H1 (cell line): ENCODE measurements at regions not wholly inside any gene's neighbourhood (a gene's known extent, or its start where the extent isn't known, plus 50 kb on each side); places are given as distances from the start of the nearest gene placed in this dataset.

Source experiments
- CTCF ChIA-PET: fragments of 300-600 bp; sonication (Branson Sonifier 250); formaldehyde crosslinking; loops from one replicate; lab custom pipeline; 2021; ENCODE audit not compliant: partially characterized antibody; lab: Charles Lee
- POLR2A ChIA-PET: fragments of 300-600 bp; sonication (Branson Sonifier 250); formaldehyde crosslinking; loops from one replicate; lab custom pipeline; 2021; ENCODE audit warnings: inconsistent platforms; ENCODE audit not compliant: partially characterized antibody; lab: Charles Lee
- DNase-seq, 2 experiments: peaks; one replicate each; pipeline versions ENCODE4 v3.0.0 to v3.0.0-alpha.2; 2010 to 2022; ENCODE audit warnings: low spot score in 2 of 2, low read depth in 1 of 2, mixed read lengths in 1 of 2
- FAIRE-seq: peaks from 2 replicates; lab custom pipeline; 2011; peaks lifted over from hg19 to GRCh38; lab: Jason Lieb, UNC
- H2AFZ ChIP-seq: 2 replicates; pipeline ENCODE4 v1.8.1; 2012; ENCODE audit warnings: low read length, inconsistent platforms
- H2AK5ac ChIP-seq: 2 replicates; pipeline ENCODE4 v1.6.1; 2013; ENCODE audit warnings: low read depth, low read length
- H2BK120ac ChIP-seq: replicated peaks from 2 replicates; pipeline ENCODE3; 2013; ENCODE audit warnings: low read depth, low read length, inconsistent platforms
- H2BK12ac ChIP-seq: 2 replicates; pipeline ENCODE4 v1.6.1; 2013; ENCODE audit warnings: low read depth, low read length
- H2BK15ac ChIP-seq: 2 replicates; pipeline ENCODE4 v1.6.1; 2013; ENCODE audit warnings: low read length
- H2BK20ac ChIP-seq: 2 replicates; pipeline ENCODE4 v1.6.1; 2013; ENCODE audit warnings: low read length
- H2BK5ac ChIP-seq: 2 replicates; pipeline ENCODE4 v1.6.1; 2013; ENCODE audit warnings: low read depth, low read length
- H3K14ac ChIP-seq: 2 replicates; pipeline ENCODE4 v1.6.1; 2013; ENCODE audit warnings: inconsistent platforms; ENCODE audit not compliant: insufficient read length
- H3K18ac ChIP-seq: 2 replicates; pipeline ENCODE4 v1.6.1; 2013; ENCODE audit warnings: low read length; ENCODE audit errors: extremely low read depth
- H3K23ac ChIP-seq: 2 replicates; pipeline ENCODE4 v1.6.1; 2013; ENCODE audit warnings: inconsistent platforms; ENCODE audit not compliant: insufficient read length
- H3K23me2 ChIP-seq: 2 replicates; pipeline ENCODE4 v1.6.1; 2013; ENCODE audit warnings: low read depth, low read length
- H3K27ac ChIP-seq: 2 replicates; pipeline ENCODE4 v1.6.1; 2011; ENCODE audit warnings: low read depth, low read length, inconsistent platforms
- H3K27me3 ChIP-seq, 4 experiments: replicated peaks in 1 of 4; 1 replicate in 1 of 4; 2 replicates in 3 of 4; pipeline versions ENCODE4 v1.6.1 to v1.8.1; 2011 to 2013; ENCODE audit warnings: low read length in 3 of 4, mild to moderate bottlenecking in 3 of 4, inconsistent platforms in 2 of 4, mixed read lengths in 2 of 4, moderate library complexity in 1 of 4; ENCODE audit not compliant: control insufficient read depth in 3 of 4, insufficient read depth in 3 of 4; ENCODE audit errors: extremely low read depth in 1 of 4
- H3K36me3 ChIP-seq, 4 experiments: 2 replicates each; pipeline versions ENCODE4 v1.6.1 to v1.8.1; 2011 to 2013; ENCODE audit warnings: mild to moderate bottlenecking in 4 of 4, low read length in 3 of 4, moderate library complexity in 2 of 4, control low read depth in 1 of 4, inconsistent platforms in 1 of 4; ENCODE audit not compliant: insufficient read depth in 4 of 4, control insufficient read depth in 2 of 4
- H3K4ac ChIP-seq: replicated peaks from 2 replicates; pipeline ENCODE3; 2013; ENCODE audit warnings: low read length, low read depth, mixed read lengths, inconsistent platforms; ENCODE audit not compliant: insufficient read length
- H3K4me1 ChIP-seq, 4 experiments: replicated peaks in 1 of 4; 1 replicate in 1 of 4; 2 replicates in 3 of 4; pipeline versions ENCODE4 v1.6.1 to v1.8.1; 2011 to 2013; ENCODE audit warnings: low read length in 3 of 4, inconsistent platforms in 2 of 4, mixed read lengths in 1 of 4; ENCODE audit not compliant: insufficient read depth in 4 of 4, control insufficient read depth in 3 of 4
- H3K4me2 ChIP-seq, 2 experiments: 2 replicates each; pipeline versions ENCODE4 v1.6.1 to v1.8.1; 2011 to 2013; ENCODE audit warnings: low read depth in 2 of 2, low read length in 2 of 2, control low read depth in 1 of 2, inconsistent platforms in 1 of 2, mild to moderate bottlenecking in 1 of 2; ENCODE audit not compliant: insufficient read depth in 1 of 2
- H3K4me3 ChIP-seq, 4 experiments: fragments of 200-600, 300-600 bp in 1 of 4; sonication (generic), shearing (Covaris generic), sonication (Bioruptor Twin) in 1 of 4; 2 replicates each; pipeline versions ENCODE4 v1.5.1 to v1.8.1; 2011 to 2016; ENCODE audit warnings: low read length in 4 of 4, low read depth in 3 of 4, control low read depth in 2 of 4, inconsistent platforms in 2 of 4, mild to moderate bottlenecking in 2 of 4, mixed read lengths in 1 of 4, moderate library complexity in 1 of 4; ENCODE audit not compliant: insufficient read depth in 2 of 4; ENCODE audit errors: extremely low read depth in 1 of 4
- H3K56ac ChIP-seq: replicated peaks from 2 replicates; pipeline ENCODE3; 2013; ENCODE audit warnings: low read depth, mild to moderate bottlenecking, mixed read lengths, low read length, inconsistent platforms; ENCODE audit not compliant: insufficient read length
- H3K79me1 ChIP-seq: 2 replicates; pipeline ENCODE4 v1.6.1; 2013; ENCODE audit warnings: low read depth, low read length, control low read depth
- H3K79me2 ChIP-seq, 2 experiments: 2 replicates each; pipeline versions ENCODE4 v1.6.1 to v1.8.1; 2012 to 2013; ENCODE audit warnings: low read length in 2 of 2, mild to moderate bottlenecking in 2 of 2, inconsistent platforms in 1 of 2; ENCODE audit not compliant: insufficient read depth in 2 of 2, control insufficient read depth in 1 of 2
- H3K9ac ChIP-seq, 4 experiments: replicated peaks in 1 of 4; 1 replicate in 1 of 4; 2 replicates in 3 of 4; pipeline versions ENCODE4 v1.6.1 to v1.8.1; 2011 to 2013; ENCODE audit warnings: low read depth in 3 of 4, low read length in 3 of 4, control low read depth in 2 of 4, mild to moderate bottlenecking in 2 of 4, moderate library complexity in 2 of 4, inconsistent platforms in 1 of 4; ENCODE audit errors: extremely low read depth in 1 of 4
- H3K9me3 ChIP-seq, 2 experiments: 2 replicates each; pipeline versions ENCODE4 v1.6.1 to v1.8.1; 2012 to 2013; ENCODE audit warnings: mild to moderate bottlenecking in 2 of 2, moderate library complexity in 2 of 2, control low read depth in 1 of 2, inconsistent platforms in 1 of 2, low read depth in 1 of 2, low read length in 1 of 2, mixed read lengths in 1 of 2; ENCODE audit not compliant: insufficient read depth in 2 of 2
- H4K20me1 ChIP-seq, 2 experiments: replicated peaks in 1 of 2; 2 replicates each; pipeline versions ENCODE3 to v1.8.1; 2011 to 2013; ENCODE audit warnings: inconsistent platforms in 2 of 2, low read length in 2 of 2, mild to moderate bottlenecking in 1 of 2; ENCODE audit not compliant: insufficient read depth in 2 of 2, control insufficient read depth in 1 of 2
- H4K5ac ChIP-seq: 2 replicates; pipeline ENCODE4 v1.6.1; 2013; ENCODE audit warnings: low read length, low read depth, mixed read lengths, inconsistent platforms; ENCODE audit not compliant: insufficient read length
- H4K8ac ChIP-seq: 2 replicates; pipeline ENCODE4 v1.8.0; 2013; ENCODE audit warnings: mild to moderate bottlenecking, moderate library complexity, low read length, inconsistent platforms; ENCODE audit not compliant: insufficient read depth; ENCODE audit errors: extremely low read depth
- H4K91ac ChIP-seq: replicated peaks from 2 replicates; pipeline ENCODE3; 2013; ENCODE audit warnings: low read length, mixed read lengths, inconsistent platforms; ENCODE audit not compliant: insufficient read length
- EP300 ChIP-seq, 2 experiments: IDR thresholded peaks; 1 replicate in 1 of 2; 2 replicates in 1 of 2; pipeline ENCODE4 v1.6.1; 2011 to 2012; ENCODE audit warnings: low read depth in 2 of 2, low read length in 2 of 2, mild to moderate bottlenecking in 2 of 2, borderline replicate concordance in 1 of 2, inconsistent platforms in 1 of 2, moderate library complexity in 1 of 2
- EZH2 ChIP-seq: fragments of 200-600 bp; sonication (generic); IDR thresholded peaks from 2 replicates; pipeline ENCODE4 v1.7.1; 2012; ENCODE audit warnings: low read depth, mild to moderate bottlenecking, moderate library complexity, low read length, inconsistent platforms; ENCODE audit not compliant: severe bottlenecking
- NANOG ChIP-seq: IDR thresholded peaks from 2 replicates; pipeline ENCODE4 v1.6.1; 2011; ENCODE audit warnings: low read length, low read depth, mild to moderate bottlenecking, inconsistent platforms; ENCODE audit not compliant: insufficient read depth, poor library complexity, severe bottlenecking
- RNF2 ChIP-seq: fragments of 200-900, 300-1000 bp; sonication (generic); IDR thresholded peaks from 2 replicates; pipeline ENCODE4 v1.7.1; 2016; ENCODE audit warnings: borderline replicate concordance, low read depth, mild to moderate bottlenecking, antibody characterized with exemption, low read length; ENCODE audit not compliant: poor library complexity, severe bottlenecking; ENCODE audit errors: missing control alignments
- SIN3A ChIP-seq, 2 experiments: IDR thresholded peaks in 1 of 2; conservative IDR thresholded peaks in 1 of 2; 2 replicates each; pipeline ENCODE4 v1.6.1; 2011 to 2012; ENCODE audit warnings: low read length in 2 of 2, improper control_type of control experiment in 1 of 2, low read depth in 1 of 2, mild to moderate bottlenecking in 1 of 2
- SRF ChIP-seq: IDR thresholded peaks from 2 replicates; pipeline ENCODE4 v1.6.1; 2011; ENCODE audit warnings: mild to moderate bottlenecking, low read depth, low read length, moderate library complexity
- ZNF274 ChIP-seq: IDR thresholded peaks from 2 replicates; pipeline ENCODE4 v1.7.0; 2012; ENCODE audit warnings: low read length, borderline replicate concordance; ENCODE audit errors: extremely low read depth
- WGBS, 2 experiments: shearing (Covaris generic) in 1 of 2; methylation state at CpG; one replicate each; pipeline versions ENCODE4 v1.1.6 to v1.1.7; 2013 to 2015; ENCODE audit warnings: low lambda C conversion rate in 2 of 2, mixed read lengths in 2 of 2, inconsistent platforms in 1 of 2, low coverage in 1 of 2, missing lambda C conversion rate in 1 of 2; ENCODE audit not compliant: insufficient replicate concordance in 2 of 2, insufficient coverage in 1 of 2, insufficient read length in 1 of 2; ENCODE audit errors: extremely low coverage in 1 of 2, missing lambda C conversion rate in 1 of 2; 5-methylcytosine and 5-hydroxymethylcytosine counted together
- TF ChIP-seq, protein P1 (sequence below): IDR thresholded peaks from 2 replicates; pipeline ENCODE4 v1.6.1; 2011; ENCODE audit warnings: low read length, improper control_type of control experiment

DNA sequence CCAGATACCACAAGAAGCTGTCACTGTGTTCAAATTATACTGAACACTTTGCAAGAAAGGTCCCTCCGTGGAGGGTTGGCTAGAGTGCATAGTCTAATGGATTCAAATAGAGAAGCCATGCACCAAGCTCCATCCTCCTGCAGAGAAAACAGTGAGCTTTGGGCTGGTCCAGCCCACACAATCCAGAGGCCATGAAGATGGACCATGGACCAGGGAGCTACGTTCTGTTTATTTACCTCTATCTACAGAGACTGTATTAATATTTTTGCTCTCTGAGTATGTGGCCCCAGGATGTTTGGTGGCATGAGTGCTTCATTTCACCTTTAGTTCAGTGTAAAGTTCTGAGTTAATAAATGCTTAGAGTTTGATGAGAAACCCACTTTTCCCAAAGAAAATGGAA, 114.8 kb upstream of the PJA2 start (continued):
- TF ChIP-seq SRF = no peak
- TF ChIP-seq, all 59 proteins: peak for 0

DNA sequence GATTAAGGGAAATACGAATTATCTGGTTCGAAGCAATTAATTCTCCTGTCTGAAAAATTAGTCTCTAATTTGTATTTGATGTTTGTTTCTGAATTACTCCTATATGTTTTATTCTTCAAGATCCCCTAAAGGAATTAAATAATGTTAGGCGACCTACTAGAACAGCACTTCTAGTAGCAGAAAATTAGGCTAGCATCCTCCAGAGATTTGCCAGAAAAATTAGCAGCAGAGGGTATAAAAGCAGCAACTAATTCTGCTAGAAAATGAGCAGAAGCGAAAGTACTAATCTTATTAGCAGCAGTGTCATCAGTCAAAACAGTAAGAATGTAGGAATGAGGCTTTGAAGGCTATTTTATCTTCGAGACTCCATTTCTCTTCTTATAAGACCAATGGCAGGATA, 114.3 kb upstream of the PJA2 start:
- H4K91ac ChIP-seq = no peak overlapping the region
- H2BK5ac ChIP-seq = no peak overlapping the region
- H3K4me3 ChIP-seq = no peak overlapping the region
- no peaks in the 10 kb centered on the region for H3K23me2 ChIP-seq
- H4K8ac ChIP-seq = no peak overlapping the region
- no peak overlapping the region for H3K23ac ChIP-seq
- no peak for DNase-seq
- no peak overlapping the region for H3K27ac ChIP-seq
- TF ChIP-seq NANOG (no peak), EP300 (IDR thresholded peaks at IDR 0.05; ENCODE audit: borderline replicate concordance in 1 of 2, low read depth in 2 of 2, low read length in 2 of 2) (no peak), EZH2 (no peak), ZNF274 (no peak), RNF2 (no peak), SIN3A (conservative IDR thresholded peaks at IDR 0.05 in 1 of 2, IDR thresholded peaks at IDR 0.05 in 1 of 2; ENCODE audit: low read depth in 1 of 2, low read length in 2 of 2) (no peak)
- TF ChIP-seq, protein P1, sequence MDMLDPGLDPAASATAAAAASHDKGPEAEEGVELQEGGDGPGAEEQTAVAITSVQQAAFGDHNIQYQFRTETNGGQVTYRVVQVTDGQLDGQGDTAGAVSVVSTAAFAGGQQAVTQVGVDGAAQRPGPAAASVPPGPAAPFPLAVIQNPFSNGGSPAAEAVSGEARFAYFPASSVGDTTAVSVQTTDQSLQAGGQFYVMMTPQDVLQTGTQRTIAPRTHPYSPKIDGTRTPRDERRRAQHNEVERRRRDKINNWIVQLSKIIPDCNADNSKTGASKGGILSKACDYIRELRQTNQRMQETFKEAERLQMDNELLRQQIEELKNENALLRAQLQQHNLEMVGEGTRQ = no peak
- no peak overlapping the region for H2BK20ac ChIP-seq
- H2BK15ac ChIP-seq = no peak overlapping the region
- H3K9me3 ChIP-seq = no peaks in the 10 kb centered on the region
- H2AFZ ChIP-seq = no peak overlapping the region
- H3K36me3 ChIP-seq = no peaks in the 10 kb centered on the region
- H3K79me2 ChIP-seq = no peaks in the 10 kb centered on the region
- no peaks in the 10 kb centered on the region for H3K27me3 ChIP-seq
- no peaks in the 10 kb centered on the region for H3K4me1 ChIP-seq
- no peak overlapping the region for H3K9ac ChIP-seq
- H3K4ac ChIP-seq = no peak overlapping the region
- no peak for FAIRE-seq
- WGBS, 2 experiments = 87% methylated on average over 5 of the region's 5 CpGs; no CpG with 5 or more reads in 1 of the 2 experiments
- H2BK120ac ChIP-seq = no peak overlapping the region
- H2BK12ac ChIP-seq = no peak overlapping the region
- no peak overlapping the region for H3K4me2 ChIP-seq
- no peak overlapping the region for H3K18ac ChIP-seq
- H3K79me1 ChIP-seq = no peaks in the 10 kb centered on the region
- H3K56ac ChIP-seq = no peak overlapping the region
- H3K14ac ChIP-seq = no peak overlapping the region
- H2AK5ac ChIP-seq = no peak overlapping the region
- no peak overlapping the region for H4K5ac ChIP-seq
- no peaks in the 10 kb centered on the region for H4K20me1 ChIP-seq
- ChIA-PET POLR2A (no interaction called here), CTCF (no interaction called here)
